Mesothelial cell of epicardium (in vitro differentiated cells): ENCODE measurements at regions not wholly inside any gene's neighbourhood (a gene's known extent, or its start where the extent isn't known, plus 50 kb on each side); places are given as distances from the start of the nearest gene placed in this dataset.

Experiments used
- DNase-seq, 2 experiments: peaks; one replicate each; pipeline ENCODE4 v3.0.0; 2021; ENCODE audit warnings: low spot score in 2 of 2; ENCODE audit not compliant: unreplicated experiment in 2 of 2
- H3K27ac Mint-ChIP-seq: 2 replicates; pipeline ENCODE4 v1.8.0; 2021; ENCODE audit warnings: mixed read lengths
- H3K27me3 Mint-ChIP-seq: 2 replicates; pipeline ENCODE4 v1.8.0; 2021; ENCODE audit warnings: low read depth, mixed read lengths
- H3K36me3 Mint-ChIP-seq: 2 replicates; pipeline ENCODE4 v1.8.0; 2021; ENCODE audit warnings: mixed read lengths
- H3K4me1 Mint-ChIP-seq: 2 replicates; pipeline ENCODE4 v1.8.0; 2021; ENCODE audit warnings: mixed read lengths
- H3K4me3 Mint-ChIP-seq: 2 replicates; pipeline ENCODE4 v1.8.0; 2021; ENCODE audit warnings: mild to moderate bottlenecking, moderate library complexity, mixed read lengths
- H3K9me3 Mint-ChIP-seq: 2 replicates; pipeline ENCODE4 v1.8.0; 2021; ENCODE audit warnings: mixed read lengths
- TF ChIP-seq, protein P1 (sequence below): fragments of 200-600 bp; sonication (generic); IDR thresholded peaks from one replicate; pipeline ENCODE4 v1.5.0; 2021; ENCODE audit warnings: antibody characterized with exemption; ENCODE audit not compliant: unreplicated experiment

DNA sequence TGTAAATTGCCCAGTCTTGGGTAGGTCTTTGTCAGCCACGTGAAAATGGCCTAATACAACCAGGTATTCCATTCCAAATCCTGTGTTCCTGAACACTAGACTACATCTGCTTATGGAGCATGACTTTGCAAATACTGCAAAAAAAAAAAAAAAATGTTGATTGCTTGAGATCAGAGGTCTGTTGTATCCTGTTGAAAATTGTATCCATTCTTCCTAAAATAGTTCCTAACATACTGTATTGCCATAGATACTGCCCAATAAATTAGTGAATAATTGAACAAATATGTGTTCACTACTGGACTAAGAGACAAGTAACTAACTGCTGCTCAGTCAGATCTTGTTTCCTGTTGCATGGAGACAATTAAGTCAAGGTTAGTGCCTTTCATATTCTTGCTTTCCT lies 164.3 kb upstream of the PABPC4L start:
- H3K27ac Mint-ChIP-seq = no peak overlapping the region
- H3K36me3 Mint-ChIP-seq = no peaks in the 10 kb centered on the region
- H3K4me3 Mint-ChIP-seq = no peak overlapping the region
- DNase-seq = no peak
- TF ChIP-seq, protein P1, sequence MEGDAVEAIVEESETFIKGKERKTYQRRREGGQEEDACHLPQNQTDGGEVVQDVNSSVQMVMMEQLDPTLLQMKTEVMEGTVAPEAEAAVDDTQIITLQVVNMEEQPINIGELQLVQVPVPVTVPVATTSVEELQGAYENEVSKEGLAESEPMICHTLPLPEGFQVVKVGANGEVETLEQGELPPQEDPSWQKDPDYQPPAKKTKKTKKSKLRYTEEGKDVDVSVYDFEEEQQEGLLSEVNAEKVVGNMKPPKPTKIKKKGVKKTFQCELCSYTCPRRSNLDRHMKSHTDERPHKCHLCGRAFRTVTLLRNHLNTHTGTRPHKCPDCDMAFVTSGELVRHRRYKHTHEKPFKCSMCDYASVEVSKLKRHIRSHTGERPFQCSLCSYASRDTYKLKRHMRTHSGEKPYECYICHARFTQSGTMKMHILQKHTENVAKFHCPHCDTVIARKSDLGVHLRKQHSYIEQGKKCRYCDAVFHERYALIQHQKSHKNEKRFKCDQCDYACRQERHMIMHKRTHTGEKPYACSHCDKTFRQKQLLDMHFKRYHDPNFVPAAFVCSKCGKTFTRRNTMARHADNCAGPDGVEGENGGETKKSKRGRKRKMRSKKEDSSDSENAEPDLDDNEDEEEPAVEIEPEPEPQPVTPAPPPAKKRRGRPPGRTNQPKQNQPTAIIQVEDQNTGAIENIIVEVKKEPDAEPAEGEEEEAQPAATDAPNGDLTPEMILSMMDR = no peak
- H3K9me3 Mint-ChIP-seq = peaks cover 8% of the 10 kb centered on the region
- peaks cover 7% of the 10 kb centered on the region for H3K4me1 Mint-ChIP-seq
- H3K27me3 Mint-ChIP-seq = no peaks in the 10 kb centered on the region

DNA sequence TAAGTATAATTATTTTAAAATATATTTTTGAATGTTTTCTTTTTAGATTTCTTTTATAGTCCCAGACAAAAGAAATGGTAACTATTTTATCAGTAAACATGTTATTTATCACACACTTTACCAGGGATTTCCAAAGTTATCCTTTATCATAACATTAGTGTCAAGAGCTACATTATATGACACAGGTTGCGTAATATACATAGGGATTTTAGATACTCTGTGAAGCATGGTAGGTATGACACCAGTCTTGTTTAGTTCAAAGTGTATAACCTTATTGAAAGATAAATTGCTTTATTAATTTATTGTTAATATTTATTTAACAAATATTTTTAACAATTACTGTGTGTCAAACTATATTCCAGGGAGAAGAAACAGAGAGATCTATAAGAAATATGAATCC lies 163.3 kb upstream of the PABPC4L start:
- no peak for DNase-seq
- H3K4me3 Mint-ChIP-seq = no peak overlapping the region
- H3K9me3 Mint-ChIP-seq = peaks cover 8% of the 10 kb centered on the region
- TF ChIP-seq, protein P1 = no peak
- H3K27me3 Mint-ChIP-seq = no peaks in the 10 kb centered on the region
- no peak overlapping the region for H3K27ac Mint-ChIP-seq
- no peaks in the 10 kb centered on the region for H3K36me3 Mint-ChIP-seq
- peaks cover 7% of the 10 kb centered on the region for H3K4me1 Mint-ChIP-seq

DNA sequence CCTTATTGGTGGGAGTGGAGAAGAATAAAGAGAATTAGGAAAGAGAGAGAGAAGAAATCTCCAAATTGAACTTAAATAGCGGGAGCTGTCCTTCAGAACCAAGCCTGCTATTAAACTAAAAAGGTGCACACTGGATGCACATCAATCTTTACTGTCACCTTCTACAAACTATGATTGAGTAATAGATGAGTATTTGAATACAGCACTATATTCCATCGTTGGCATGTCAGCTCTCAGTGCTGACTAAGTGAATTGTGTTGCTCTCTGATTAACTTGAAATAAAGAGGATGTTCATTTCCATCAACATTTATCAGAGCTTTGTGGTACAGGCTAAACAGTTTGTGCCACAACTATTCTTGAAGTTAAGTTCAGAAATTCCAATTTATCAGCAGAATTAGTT lies 143.7 kb upstream of the PABPC4L start:
- TF ChIP-seq, protein P1 = no peak
- DNase-seq = no peak
- no peaks in the 10 kb centered on the region for H3K36me3 Mint-ChIP-seq
- peaks cover 1% of the 10 kb centered on the region for H3K4me1 Mint-ChIP-seq
- no peaks in the 10 kb centered on the region for H3K9me3 Mint-ChIP-seq
- H3K27me3 Mint-ChIP-seq = no peaks in the 10 kb centered on the region
- H3K27ac Mint-ChIP-seq = no peak overlapping the region
- H3K4me3 Mint-ChIP-seq = no peak overlapping the region

DNA sequence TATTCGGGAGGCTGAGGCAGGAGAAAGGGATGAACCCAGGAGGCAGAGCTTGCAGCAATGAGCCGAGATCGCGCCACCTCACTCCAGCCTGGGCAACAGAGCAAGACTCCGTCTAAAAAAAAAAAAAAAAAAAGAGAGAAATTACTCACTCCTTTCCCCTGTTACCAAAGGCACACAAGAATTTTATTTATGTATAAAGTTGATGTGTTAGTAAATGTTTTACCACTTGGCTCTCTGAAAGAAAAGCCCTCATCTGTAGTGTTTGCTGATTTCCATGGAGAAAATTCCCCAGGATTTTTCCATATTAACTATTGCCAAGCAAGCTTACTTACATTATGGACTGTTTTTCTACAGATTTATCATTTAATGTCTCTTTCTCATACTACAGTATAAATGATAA lies 142.1 kb upstream of the PABPC4L start:
- Mint-ChIP-seq H3K27ac (no peak overlapping the region), H3K4me3 (no peak overlapping the region), H3K27me3 (no peaks in the 10 kb centered on the region), H3K4me1 (peaks cover 3% of the 10 kb centered on the region), H3K36me3 (no peaks in the 10 kb centered on the region), H3K9me3 (no peaks in the 10 kb centered on the region)
- no peak for DNase-seq
- TF ChIP-seq, protein P1 = no peak

DNA sequence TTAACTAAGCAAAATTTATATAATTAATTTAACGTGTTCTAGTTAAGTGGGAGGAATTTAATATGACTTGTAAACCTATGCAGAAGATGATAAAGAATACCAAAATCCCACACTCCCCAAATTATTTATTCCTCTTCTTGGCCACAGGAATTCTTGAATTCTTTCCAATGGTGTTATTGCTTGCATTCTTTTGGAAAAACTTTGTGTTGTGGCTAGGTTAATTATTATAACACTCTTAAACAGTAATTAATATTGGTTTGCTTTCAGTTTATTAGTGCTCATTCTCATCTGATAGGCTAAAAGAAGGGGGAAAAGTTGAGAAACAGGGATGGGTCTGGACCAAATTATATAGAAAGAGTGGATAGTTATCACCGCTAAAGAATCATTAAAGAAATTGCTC lies 141.5 kb upstream of the PABPC4L start:
- Mint-ChIP-seq H3K9me3 (no peaks in the 10 kb centered on the region), H3K36me3 (no peaks in the 10 kb centered on the region), H3K4me3 (no peak overlapping the region), H3K4me1 (peaks cover 6% of the 10 kb centered on the region), H3K27ac (no peak overlapping the region), H3K27me3 (no peaks in the 10 kb centered on the region)
- TF ChIP-seq, protein P1 = no peak
- no peak for DNase-seq

DNA sequence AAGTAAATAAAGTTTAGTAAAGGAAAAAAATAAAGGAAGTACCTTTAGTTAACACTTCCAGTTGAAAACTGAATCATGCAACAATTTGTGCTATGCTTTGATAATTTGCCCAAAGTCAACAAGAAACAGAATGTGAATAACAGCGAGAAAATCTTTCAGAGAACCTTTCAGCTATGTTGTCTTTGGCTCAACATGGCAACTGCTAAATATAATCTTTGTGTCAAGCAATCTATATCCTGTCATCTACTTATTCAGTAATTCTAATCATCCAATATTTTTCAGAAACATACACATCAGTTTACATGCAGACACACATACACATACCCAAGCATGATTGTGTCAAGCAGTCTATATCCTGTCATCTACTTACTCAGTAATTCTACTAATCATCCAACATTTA lies 136.0 kb upstream of the PABPC4L start:
- no peaks in the 10 kb centered on the region for H3K27me3 Mint-ChIP-seq

More for the DNA sequence above, 136.0 kb upstream of the PABPC4L start:
- Mint-ChIP-seq H3K27ac (peak overlapping the region; percentile 54), H3K4me3 (no peak overlapping the region), H3K36me3 (no peaks in the 10 kb centered on the region), H3K9me3 (peaks cover 12% of the 10 kb centered on the region), H3K4me1 (peaks cover 17% of the 10 kb centered on the region)
- TF ChIP-seq, protein P1 = no peak
- DNase-seq = no peak
